ENCODE measurements at regions not wholly inside any gene's neighbourhood (a gene's known extent, or its start where the extent isn't known, plus 50 kb on each side); places are given as distances from the start of the nearest gene placed in this dataset.

DNA sequence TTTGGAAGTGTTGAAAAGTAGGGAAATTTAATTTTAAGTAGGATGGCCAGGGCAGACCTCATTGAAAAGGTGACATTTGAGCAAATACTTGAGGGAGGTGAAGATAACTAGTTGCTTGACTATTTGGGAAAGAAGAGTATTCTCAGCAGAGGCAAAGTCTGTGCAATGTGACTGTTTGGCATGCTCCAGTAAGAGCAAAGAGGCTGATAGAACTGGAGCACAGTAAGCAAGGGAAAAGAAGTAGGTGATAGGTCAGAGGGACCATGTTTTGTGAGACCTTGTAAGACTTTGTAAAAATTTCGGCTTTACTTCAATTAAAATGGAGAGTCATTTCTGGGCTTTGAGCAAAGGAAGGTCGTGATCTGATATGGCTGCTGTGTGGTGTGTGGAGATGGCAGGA is 335.8 kb downstream of the ZIC1 start:
- Histone ChIP-seq H3K23ac (ENCODE audit: low read length) (no peak overlapping the region), H3K27me3 (ENCODE audit: insufficient read depth, low read length) (no peaks in the 10 kb centered on the region), H3K79me2 (ENCODE audit: control insufficient read depth, insufficient read depth, low read length, poor library complexity) (no peaks in the 10 kb centered on the region), H3K79me1 (ENCODE audit: low read length) (no peaks in the 10 kb centered on the region), H3K27ac (ENCODE audit: low read depth, low read length) (no peak overlapping the region), H3K4me2 (ENCODE audit: low read length) (no peak overlapping the region), H3K14ac (ENCODE audit: low read length) (no peak overlapping the region), H3K4me1 (ENCODE audit: control insufficient read depth in 1 of 2, insufficient read depth in 2 of 2, low read length in 2 of 2) (no peaks in the 10 kb centered on the region), H3K4ac (ENCODE audit: low read depth, low read length) (no peak overlapping the region), H4K8ac (ENCODE audit: low read depth, low read length) (no peak overlapping the region), H2BK120ac (ENCODE audit: insufficient read depth, low read length, poor library complexity) (no peak overlapping the region), H3K36me3 (ENCODE audit: control insufficient read depth in 1 of 2, insufficient read depth in 2 of 2, low read length in 2 of 2) (no peaks in the 10 kb centered on the region), H4K12ac (ENCODE audit: low read depth, low read length) (no peak overlapping the region), H2BK5ac (ENCODE audit: low read depth, low read length, poor library complexity) (no peak overlapping the region), H2BK12ac (ENCODE audit: low read length) (no peak overlapping the region), H3K9me3 (ENCODE audit: insufficient read depth, low read depth, low read length) (no peaks in the 10 kb centered on the region), H2AK5ac (ENCODE audit: low read length) (no peak overlapping the region), H2AFZ (ENCODE audit: insufficient read depth, low read length, poor library complexity) (no peak overlapping the region), H3K4me3 (ENCODE audit: low read depth, low read length) (no peak overlapping the region), H4K91ac (ENCODE audit: low read depth, low read length) (no peak overlapping the region), H3K18ac (ENCODE audit: low read length) (no peak overlapping the region), H3K9ac (ENCODE audit: low read length) (no peak overlapping the region)
- no peak for DNase-seq
- no CpG with 5 or more reads among the region's 2 CpGs for WGBS (ENCODE audit: extremely low coverage, insufficient coverage, insufficient read length)

DNA sequence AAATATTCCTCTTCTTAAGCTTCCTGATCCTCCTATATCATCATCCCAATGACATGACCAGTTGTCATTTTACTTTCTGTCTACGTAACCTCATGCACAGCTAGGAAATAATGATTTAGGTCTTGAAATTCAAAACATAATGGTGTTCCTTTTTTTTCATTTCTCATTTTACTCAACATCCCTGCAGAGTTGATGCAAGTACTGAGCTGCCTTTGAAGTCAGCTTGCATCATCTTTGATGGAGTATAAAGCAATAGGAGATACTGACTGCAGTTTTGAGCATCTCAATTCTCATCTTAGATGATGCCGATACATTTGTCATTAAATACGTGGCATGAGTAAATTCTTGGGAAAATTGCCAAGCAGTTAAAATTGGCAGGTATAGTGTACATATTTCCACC is 346.1 kb downstream of the ZIC1 start:
- Histone ChIP-seq H2BK5ac (ENCODE audit: low read depth, low read length, poor library complexity) (no peak overlapping the region), H3K4ac (ENCODE audit: low read depth, low read length) (no peak overlapping the region), H3K36me3 (ENCODE audit: control insufficient read depth in 1 of 2, insufficient read depth in 2 of 2, low read length in 2 of 2) (no peaks in the 10 kb centered on the region), H3K79me1 (ENCODE audit: low read length) (no peaks in the 10 kb centered on the region), H3K9me3 (ENCODE audit: insufficient read depth, low read depth, low read length) (no peaks in the 10 kb centered on the region), H2AK5ac (ENCODE audit: low read length) (no peak overlapping the region), H4K8ac (ENCODE audit: low read depth, low read length) (no peak overlapping the region), H3K18ac (ENCODE audit: low read length) (no peak overlapping the region), H2BK120ac (ENCODE audit: insufficient read depth, low read length, poor library complexity) (no peak overlapping the region), H3K14ac (ENCODE audit: low read length) (no peak overlapping the region), H2BK12ac (ENCODE audit: low read length) (no peak overlapping the region), H4K91ac (ENCODE audit: low read depth, low read length) (no peak overlapping the region), H2AFZ (ENCODE audit: insufficient read depth, low read length, poor library complexity) (no peak overlapping the region), H3K4me1 (ENCODE audit: control insufficient read depth in 1 of 2, insufficient read depth in 2 of 2, low read length in 2 of 2) (no peaks in the 10 kb centered on the region), H3K79me2 (ENCODE audit: control insufficient read depth, insufficient read depth, low read length, poor library complexity) (no peaks in the 10 kb centered on the region), H4K12ac (ENCODE audit: low read depth, low read length) (no peak overlapping the region), H3K4me2 (ENCODE audit: low read length) (no peak overlapping the region), H3K9ac (ENCODE audit: low read length) (no peak overlapping the region), H3K23ac (ENCODE audit: low read length) (no peak overlapping the region), H3K4me3 (ENCODE audit: low read depth, low read length) (no peak overlapping the region), H3K27me3 (ENCODE audit: insufficient read depth, low read length) (no peaks in the 10 kb centered on the region), H3K27ac (ENCODE audit: low read depth, low read length) (no peak overlapping the region)
- no CpG with 5 or more reads among the region's 3 CpGs for WGBS (ENCODE audit: extremely low coverage, insufficient coverage, insufficient read length)
- DNase-seq = no peak

- DNase-seq = no peak
- H3K14ac ChIP-seq (ENCODE audit: low read length) = no peak overlapping the region
- no peaks in the 10 kb centered on the region for H3K36me3 ChIP-seq (ENCODE audit: control insufficient read depth in 1 of 2, insufficient read depth in 2 of 2, low read length in 2 of 2)
- H2BK12ac ChIP-seq (ENCODE audit: low read length) = no peak overlapping the region
- H3K27ac ChIP-seq (ENCODE audit: low read depth, low read length) = no peak overlapping the region
- H3K4me3 ChIP-seq (ENCODE audit: low read depth, low read length) = no peak overlapping the region
- H3K79me1 ChIP-seq (ENCODE audit: low read length) = no peaks in the 10 kb centered on the region
- H3K4ac ChIP-seq (ENCODE audit: low read depth, low read length) = no peak overlapping the region
- H3K4me1 ChIP-seq (ENCODE audit: control insufficient read depth in 1 of 2, insufficient read depth in 2 of 2, low read length in 2 of 2) = no peaks in the 10 kb centered on the region
- no peaks in the 10 kb centered on the region for H3K9me3 ChIP-seq (ENCODE audit: insufficient read depth, low read depth, low read length)
- H3K4me2 ChIP-seq (ENCODE audit: low read length) = no peak overlapping the region
- no peak overlapping the region for H3K9ac ChIP-seq (ENCODE audit: low read length)
- H3K23ac ChIP-seq (ENCODE audit: low read length) = peak overlapping the region; percentile 35
- H2BK5ac ChIP-seq (ENCODE audit: low read depth, low read length, poor library complexity) = no peak overlapping the region
- H3K27me3 ChIP-seq (ENCODE audit: insufficient read depth, low read length) = no peaks in the 10 kb centered on the region
- WGBS (ENCODE audit: extremely low coverage, insufficient coverage, insufficient read length) = no CpG with 5 or more reads among the region's 3 CpGs
- H2AFZ ChIP-seq (ENCODE audit: insufficient read depth, low read length, poor library complexity) = no peak overlapping the region
- no peak overlapping the region for H2BK120ac ChIP-seq (ENCODE audit: insufficient read depth, low read length, poor library complexity)
- no peak overlapping the region for H4K91ac ChIP-seq (ENCODE audit: low read depth, low read length)
- H4K12ac ChIP-seq (ENCODE audit: low read depth, low read length) = no peak overlapping the region
- H3K18ac ChIP-seq (ENCODE audit: low read length) = no peak overlapping the region
- H4K8ac ChIP-seq (ENCODE audit: low read depth, low read length) = no peak overlapping the region
- no peak overlapping the region for H2AK5ac ChIP-seq (ENCODE audit: low read length)
- H3K79me2 ChIP-seq (ENCODE audit: control insufficient read depth, insufficient read depth, low read length, poor library complexity) = no peaks in the 10 kb centered on the region
Observed at GRCh38 chr3:147756476-147756875, 347.3 kb downstream of the ZIC1 start.

DNA sequence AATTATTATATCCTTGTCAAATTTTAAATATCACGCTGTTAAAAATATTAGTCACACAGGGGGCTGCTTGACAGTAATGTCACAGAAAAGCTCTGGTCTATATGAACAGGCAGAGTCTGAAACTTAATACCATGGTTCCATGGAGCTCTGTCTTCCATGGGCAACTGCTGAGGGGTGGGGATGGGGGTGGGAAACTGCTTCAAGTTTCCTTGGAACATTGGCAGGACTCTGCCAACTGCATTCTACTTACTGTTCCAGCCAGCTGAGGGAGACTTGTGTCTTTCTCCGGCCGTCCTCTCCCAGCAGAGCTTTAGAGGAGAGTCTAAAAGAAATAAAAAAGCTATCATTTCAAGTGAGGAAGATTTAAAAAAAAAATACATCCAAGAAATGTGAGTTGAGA is 348.7 kb downstream of the ZIC1 start:
- no peaks in the 10 kb centered on the region for H3K27me3 ChIP-seq (ENCODE audit: insufficient read depth, low read length)
- no peak for DNase-seq
- no peaks in the 10 kb centered on the region for H3K79me2 ChIP-seq (ENCODE audit: control insufficient read depth, insufficient read depth, low read length, poor library complexity)
- H2BK120ac ChIP-seq (ENCODE audit: insufficient read depth, low read length, poor library complexity) = no peak overlapping the region
- H3K18ac ChIP-seq (ENCODE audit: low read length) = no peak overlapping the region
- H3K4ac ChIP-seq (ENCODE audit: low read depth, low read length) = no peak overlapping the region
- no peak overlapping the region for H2AK5ac ChIP-seq (ENCODE audit: low read length)
- H2AFZ ChIP-seq (ENCODE audit: insufficient read depth, low read length, poor library complexity) = no peak overlapping the region
- no peak overlapping the region for H3K14ac ChIP-seq (ENCODE audit: low read length)
- no peak overlapping the region for H2BK5ac ChIP-seq (ENCODE audit: low read depth, low read length, poor library complexity)
- H3K36me3 ChIP-seq (ENCODE audit: control insufficient read depth in 1 of 2, insufficient read depth in 2 of 2, low read length in 2 of 2) = no peaks in the 10 kb centered on the region
- no peak overlapping the region for H4K91ac ChIP-seq (ENCODE audit: low read depth, low read length)
- no peak overlapping the region for H3K4me3 ChIP-seq (ENCODE audit: low read depth, low read length)
- H3K79me1 ChIP-seq (ENCODE audit: low read length) = no peaks in the 10 kb centered on the region
- H3K9me3 ChIP-seq (ENCODE audit: insufficient read depth, low read depth, low read length) = no peaks in the 10 kb centered on the region
- H3K27ac ChIP-seq (ENCODE audit: low read depth, low read length) = no peak overlapping the region
- no CpG with 5 or more reads among the region's 3 CpGs for WGBS (ENCODE audit: extremely low coverage, insufficient coverage, insufficient read length)
- no peak overlapping the region for H3K4me2 ChIP-seq (ENCODE audit: low read length)
- H3K4me1 ChIP-seq (ENCODE audit: control insufficient read depth in 1 of 2, insufficient read depth in 2 of 2, low read length in 2 of 2) = no peaks in the 10 kb centered on the region
- H3K23ac ChIP-seq (ENCODE audit: low read length) = no peak overlapping the region
- no peak overlapping the region for H3K9ac ChIP-seq (ENCODE audit: low read length)
- no peak overlapping the region for H2BK12ac ChIP-seq (ENCODE audit: low read length)
- no peak overlapping the region for H4K12ac ChIP-seq (ENCODE audit: low read depth, low read length)
- no peak overlapping the region for H4K8ac ChIP-seq (ENCODE audit: low read depth, low read length)

All from trophoblast cell (in vitro differentiated cells and primary cell).